Testis (tissue), 2 donors: ENCODE measurements at regions not wholly inside any gene's neighbourhood (a gene's known extent, or its start where the extent isn't known, plus 50 kb on each side); places are given as distances from the start of the nearest gene placed in this dataset.

Experiments used
- POLR2A ChIP-seq: fragments of 450-650 bp; IDR thresholded peaks from one replicate; pipeline ENCODE4 v1.6.1; 2017; ENCODE audit warnings: antibody characterized with exemption, mild to moderate bottlenecking, moderate library complexity
- TF ChIP-seq, protein P1 (sequence below), 3 experiments: fragments of 450-650 bp in 2 of 3; fragments of 200-600 bp in 1 of 3; sonication (generic) in 1 of 3; IDR thresholded peaks; one replicate each; pipeline ENCODE4 v1.5.1; 2016 to 2019; ENCODE audit warnings: antibody characterized with exemption in 3 of 3, mild to moderate bottlenecking in 2 of 3, moderate library complexity in 1 of 3

GRCh38 chr4:23235628-23236390 lies 543.1 kb downstream of the GBA3 start:
- no peak for TF ChIP-seq POLR2A
- TF ChIP-seq, protein P1, sequence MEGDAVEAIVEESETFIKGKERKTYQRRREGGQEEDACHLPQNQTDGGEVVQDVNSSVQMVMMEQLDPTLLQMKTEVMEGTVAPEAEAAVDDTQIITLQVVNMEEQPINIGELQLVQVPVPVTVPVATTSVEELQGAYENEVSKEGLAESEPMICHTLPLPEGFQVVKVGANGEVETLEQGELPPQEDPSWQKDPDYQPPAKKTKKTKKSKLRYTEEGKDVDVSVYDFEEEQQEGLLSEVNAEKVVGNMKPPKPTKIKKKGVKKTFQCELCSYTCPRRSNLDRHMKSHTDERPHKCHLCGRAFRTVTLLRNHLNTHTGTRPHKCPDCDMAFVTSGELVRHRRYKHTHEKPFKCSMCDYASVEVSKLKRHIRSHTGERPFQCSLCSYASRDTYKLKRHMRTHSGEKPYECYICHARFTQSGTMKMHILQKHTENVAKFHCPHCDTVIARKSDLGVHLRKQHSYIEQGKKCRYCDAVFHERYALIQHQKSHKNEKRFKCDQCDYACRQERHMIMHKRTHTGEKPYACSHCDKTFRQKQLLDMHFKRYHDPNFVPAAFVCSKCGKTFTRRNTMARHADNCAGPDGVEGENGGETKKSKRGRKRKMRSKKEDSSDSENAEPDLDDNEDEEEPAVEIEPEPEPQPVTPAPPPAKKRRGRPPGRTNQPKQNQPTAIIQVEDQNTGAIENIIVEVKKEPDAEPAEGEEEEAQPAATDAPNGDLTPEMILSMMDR (IDR thresholded peaks at IDR 0.05): no peak
